ENCODE measurements at regions not wholly inside any gene's neighbourhood (a gene's known extent, or its start where the extent isn't known, plus 50 kb on each side); places are given as distances from the start of the nearest gene placed in this dataset.

- Histone ChIP-seq H3K36me3 (ENCODE audit: control insufficient read depth in 2 of 4, insufficient read depth in 4 of 4, low read length in 3 of 4) (no peaks in the 10 kb centered on the region), H4K91ac (replicated peaks; ENCODE audit: insufficient read length, low read length) (no peak overlapping the region), H3K18ac (ENCODE audit: extremely low read depth, low read length) (no peak overlapping the region), H3K4me2 (ENCODE audit: insufficient read depth in 1 of 2, low read depth in 2 of 2, low read length in 2 of 2) (no peak overlapping the region), H3K9me3 (ENCODE audit: insufficient read depth in 2 of 2, low read depth in 1 of 2, low read length in 1 of 2) (no peaks in the 10 kb centered on the region), H3K79me2 (ENCODE audit: control insufficient read depth in 1 of 2, insufficient read depth in 2 of 2, low read length in 2 of 2) (no peaks in the 10 kb centered on the region), H3K14ac (ENCODE audit: insufficient read length) (no peak overlapping the region), H2AFZ (ENCODE audit: low read length) (peak overlapping the region; percentile 85; the same call in 1 of the 2 replicates), H4K20me1 (replicated peaks in 1 of 2; ENCODE audit: control insufficient read depth in 1 of 2, insufficient read depth in 2 of 2, low read length in 2 of 2) (no peaks in the 10 kb centered on the region), H3K23ac (ENCODE audit: insufficient read length) (no peak overlapping the region), H3K4me3 (ENCODE audit: extremely low read depth in 1 of 4, insufficient read depth in 2 of 4, low read depth in 3 of 4, low read length in 4 of 4) (no peak overlapping the region), H3K9ac (replicated peaks in 1 of 4; ENCODE audit: extremely low read depth in 1 of 4, low read depth in 3 of 4, low read length in 3 of 4) (no peak overlapping the region), H3K27me3 (replicated peaks in 1 of 4; ENCODE audit: control insufficient read depth in 3 of 4, extremely low read depth in 1 of 4, insufficient read depth in 3 of 4, low read length in 3 of 4) (no peaks in the 10 kb centered on the region), H4K8ac (ENCODE audit: extremely low read depth, insufficient read depth, low read length) (no peak overlapping the region), H3K23me2 (ENCODE audit: low read depth, low read length) (no peaks in the 10 kb centered on the region), H3K4ac (replicated peaks; ENCODE audit: insufficient read length, low read depth, low read length) (no peak overlapping the region), H2BK120ac (replicated peaks; ENCODE audit: low read depth, low read length) (no peak overlapping the region), H2BK20ac (ENCODE audit: low read length) (no peak overlapping the region), H3K4me1 (replicated peaks in 1 of 4; ENCODE audit: control insufficient read depth in 3 of 4, insufficient read depth in 4 of 4, low read length in 3 of 4) (no peaks in the 10 kb centered on the region; a peak in 1 of 7 replicates), H2BK5ac (ENCODE audit: low read depth, low read length) (no peak overlapping the region), H3K56ac (replicated peaks; ENCODE audit: insufficient read length, low read depth, low read length) (no peak overlapping the region), H4K5ac (ENCODE audit: insufficient read length, low read depth, low read length) (no peak overlapping the region), H3K27ac (ENCODE audit: low read depth, low read length) (no peak overlapping the region), H2BK12ac (ENCODE audit: low read depth, low read length) (no peak overlapping the region), H2BK15ac (ENCODE audit: low read length) (no peak overlapping the region), H3K79me1 (ENCODE audit: low read depth, low read length) (no peaks in the 10 kb centered on the region), H2AK5ac (ENCODE audit: low read depth, low read length) (no peak overlapping the region)
- POLR2A ChIA-PET (ENCODE audit: partially characterized antibody) = no interaction called here
- DNase-seq (ENCODE audit: low read depth in 1 of 2, low spot score in 2 of 2) (no peak), FAIRE-seq (no peak)
- 81% methylated on average over 7 of the region's 7 CpGs; no CpG with 5 or more reads in 1 of the 2 experiments for WGBS, 2 experiments (ENCODE audit: extremely low coverage in 1 of 2, insufficient coverage in 1 of 2, insufficient read length in 1 of 2, insufficient replicate concordance in 2 of 2, low coverage in 1 of 2, low lambda C conversion rate in 2 of 2, missing lambda C conversion rate in 1 of 2)
- CTCF ChIA-PET (ENCODE audit: partially characterized antibody) = interaction anchor here (0.7 to 3.9 kb wide), 21 partner anchors 8 to 371 kb away, joined by 3 to 34 read pairs (median 4); partner anchors contain the start of gene FBXO9
These were observed 88.0 kb upstream of the ELOVL5 start for GRCh38 chr6:53436526-53437303.

Data from H1 (cell line).